Parathyroid adenoma (tissue), 2 donors: ENCODE measurements at regions not wholly inside any gene's neighbourhood (a gene's known extent, or its start where the extent isn't known, plus 50 kb on each side); places are given as distances from the start of the nearest gene placed in this dataset.

ENCODE experiments used
- H2AFZ ChIP-seq: fragments of 300-600 bp; sonication (generic); one replicate; pipeline ENCODE4 v1.7.0; 2017; ENCODE audit warnings: antibody characterized with exemption, mild to moderate bottlenecking
- H3K27ac ChIP-seq: fragments of 300-600 bp; sonication (generic); one replicate; pipeline ENCODE4 v1.7.0; 2017
- H3K27me3 ChIP-seq: fragments of 300-600 bp; sonication (generic); one replicate; pipeline ENCODE4 v1.7.0; 2017; ENCODE audit warnings: low read length; ENCODE audit not compliant: control insufficient read depth, insufficient read depth
- H3K36me3 ChIP-seq: fragments of 300-600 bp; sonication (generic); one replicate; pipeline ENCODE4 v1.7.0; 2017; ENCODE audit warnings: low read length; ENCODE audit not compliant: control insufficient read depth, insufficient read depth
- H3K4me1 ChIP-seq: fragments of 300-600 bp; sonication (generic); one replicate; pipeline ENCODE4 v1.7.0; 2017; ENCODE audit warnings: control low read depth
- H3K4me2 ChIP-seq: fragments of 300-600 bp; sonication (generic); one replicate; pipeline ENCODE4 v1.7.0; 2017; ENCODE audit warnings: low read length
- H3K4me3 ChIP-seq: fragments of 300-600 bp; sonication (generic); one replicate; pipeline ENCODE4 v1.7.0; 2017; ENCODE audit warnings: low read depth, low read length
- H3K79me2 ChIP-seq: fragments of 300-600 bp; sonication (generic); one replicate; pipeline ENCODE4 v1.7.0; 2017; ENCODE audit warnings: control low read depth
- H3K9ac ChIP-seq: fragments of 300-600 bp; sonication (generic); one replicate; pipeline ENCODE4 v1.7.0; 2017; ENCODE audit warnings: mild to moderate bottlenecking
- H3K9me3 ChIP-seq: fragments of 300-600 bp; sonication (generic); one replicate; pipeline ENCODE4 v1.7.0; 2017; ENCODE audit warnings: low read length; ENCODE audit not compliant: control insufficient read depth
- CTCF ChIP-seq: fragments of 300-600 bp; sonication (generic); IDR thresholded peaks from one replicate; pipeline ENCODE4 v1.7.0; 2017; ENCODE audit warnings: antibody characterized with exemption, mild to moderate bottlenecking
- donor health status: primary hyperparathyroidism.

GRCh38 chr3:104791331-104791730, 575.4 kb upstream of the ALCAM start:
- Histone ChIP-seq H3K9ac (no peak overlapping the region), H3K79me2 (no peaks in the 10 kb centered on the region), H3K36me3 (no peaks in the 10 kb centered on the region), H3K27ac (no peak overlapping the region), H3K4me1 (no peaks in the 10 kb centered on the region), H3K27me3 (no peaks in the 10 kb centered on the region), H3K9me3 (no peaks in the 10 kb centered on the region), H2AFZ (peak overlapping the region; percentile 39), H3K4me3 (no peak overlapping the region), H3K4me2 (no peak overlapping the region)
- no peak for TF ChIP-seq CTCF

GRCh38 chr3:104796556-104796955, 570.2 kb upstream of the ALCAM start:
- H3K9ac ChIP-seq = no peak overlapping the region
- no peak for TF ChIP-seq CTCF

GRCh38 chr3:104805042-104805441, 561.7 kb upstream of the ALCAM start:
- Histone ChIP-seq H3K4me1 (no peaks in the 10 kb centered on the region), H3K4me3 (no peak overlapping the region), H3K27ac (no peak overlapping the region), H3K36me3 (no peaks in the 10 kb centered on the region), H3K27me3 (no peaks in the 10 kb centered on the region), H3K4me2 (no peak overlapping the region), H3K9ac (no peak overlapping the region), H3K9me3 (no peaks in the 10 kb centered on the region), H3K79me2 (no peaks in the 10 kb centered on the region), H2AFZ (no peak overlapping the region)
- no peak for TF ChIP-seq CTCF

More at GRCh38 chr3:104796556-104796955, 570.2 kb upstream of the ALCAM start:
- no peaks in the 10 kb centered on the region for H3K9me3 ChIP-seq
- no peak overlapping the region for H3K4me2 ChIP-seq
- H3K36me3 ChIP-seq = no peaks in the 10 kb centered on the region
- no peaks in the 10 kb centered on the region for H3K27me3 ChIP-seq
- H3K27ac ChIP-seq = no peak overlapping the region
- H2AFZ ChIP-seq = no peak overlapping the region
- H3K4me1 ChIP-seq = no peaks in the 10 kb centered on the region
- no peak overlapping the region for H3K4me3 ChIP-seq
- no peaks in the 10 kb centered on the region for H3K79me2 ChIP-seq

- Histone ChIP-seq H3K27me3 (no peaks in the 10 kb centered on the region), H3K4me2 (no peak overlapping the region), H3K4me3 (no peak overlapping the region), H3K4me1 (no peaks in the 10 kb centered on the region), H3K79me2 (no peaks in the 10 kb centered on the region), H3K9ac (no peak overlapping the region), H3K36me3 (no peaks in the 10 kb centered on the region), H2AFZ (peak overlapping the region; percentile 6), H3K9me3 (no peaks in the 10 kb centered on the region), H3K27ac (no peak overlapping the region)
- no peak for TF ChIP-seq CTCF
These were observed 561.2 kb upstream of the ALCAM start for GRCh38 chr3:104805508-104805907.

- Histone ChIP-seq H3K27ac (no peak overlapping the region), H3K9ac (no peak overlapping the region), H3K4me3 (no peak overlapping the region), H3K4me2 (no peak overlapping the region), H2AFZ (no peak overlapping the region), H3K36me3 (no peaks in the 10 kb centered on the region), H3K4me1 (no peaks in the 10 kb centered on the region), H3K79me2 (no peaks in the 10 kb centered on the region), H3K9me3 (no peaks in the 10 kb centered on the region), H3K27me3 (no peaks in the 10 kb centered on the region)
- TF ChIP-seq CTCF = no peak
These were observed 555.8 kb upstream of the ALCAM start for GRCh38 chr3:104810896-104811295.
